CD14-positive monocyte (primary cell): ENCODE measurements at regions not wholly inside any gene's neighbourhood (a gene's known extent, or its start where the extent isn't known, plus 50 kb on each side); places are given as distances from the start of the nearest gene placed in this dataset.
"Not testable (repeated sequence)": the region's sequence is repeated elsewhere in the genome, so short reads cannot be mapped to it uniquely, and the experiment has no call there.

Experiments used
- DNase-seq, 3 donors: peaks; one replicate each; pipeline ENCODE4 v3.0.0-alpha.2; 2011 to 2022
- H2AFZ ChIP-seq: 2 replicates; pipeline ENCODE4 v1.6.0; 2012; ENCODE audit warnings: mild to moderate bottlenecking, low read depth, low read length, inconsistent platforms; ENCODE audit not compliant: insufficient read depth, poor library complexity, severe bottlenecking
- H3K27ac ChIP-seq, 2 donors: 1 replicate in 1 of 2; 2 replicates in 1 of 2; pipeline ENCODE4 v1.5.1; 2012 to 2013; ENCODE audit warnings: low read length in 2 of 2, control low read depth in 1 of 2, inconsistent platforms in 1 of 2, low read depth in 1 of 2, mild to moderate bottlenecking in 1 of 2
- H3K27me3 ChIP-seq, 2 donors: one replicate each; pipeline versions ENCODE4 v1.6.0 to v1.6.1; 2011 to 2013; ENCODE audit warnings: low read length in 2 of 2; ENCODE audit not compliant: control insufficient read depth in 2 of 2, insufficient read depth in 2 of 2
- H3K36me3 ChIP-seq, 2 donors: replicated peaks in 1 of 2; 1 replicate in 1 of 2; 2 replicates in 1 of 2; pipeline versions ENCODE4 v1.5.1 to v1.6.1; 2012 to 2013; ENCODE audit warnings: low read length in 2 of 2, control low read depth in 1 of 2, inconsistent platforms in 1 of 2, mild to moderate bottlenecking in 1 of 2; ENCODE audit not compliant: insufficient read depth in 2 of 2, control insufficient read depth in 1 of 2
- H3K4me1 ChIP-seq, 2 donors: 1 replicate in 1 of 2; 2 replicates in 1 of 2; pipeline versions ENCODE4 v1.5.1 to v1.6.1; 2012 to 2013; ENCODE audit warnings: low read length in 2 of 2, control low read depth in 1 of 2, inconsistent platforms in 1 of 2, mild to moderate bottlenecking in 1 of 2, moderate library complexity in 1 of 2; ENCODE audit not compliant: insufficient read depth in 2 of 2, control insufficient read depth in 1 of 2
- H3K4me2 ChIP-seq: replicated peaks from 2 replicates; pipeline ENCODE3; 2012; ENCODE audit warnings: low read length, moderate library complexity, mild to moderate bottlenecking; ENCODE audit not compliant: poor library complexity, severe bottlenecking; ENCODE audit errors: extremely low read depth
- H3K4me3 ChIP-seq, 3 experiments: fragments of 200-600 bp in 1 of 3; sonication (generic) in 1 of 3; replicated peaks in 1 of 3; 1 replicate in 2 of 3; 2 replicates in 1 of 3; pipeline ENCODE4 v1.5.1; 2011 to 2013; ENCODE audit warnings: low read length in 3 of 3, mild to moderate bottlenecking in 3 of 3, control low read depth in 2 of 3, low read depth in 2 of 3, inconsistent platforms in 1 of 3, moderate library complexity in 1 of 3
- H3K79me2 ChIP-seq: 2 replicates; pipeline ENCODE4 v1.6.0; 2012; ENCODE audit warnings: mild to moderate bottlenecking, control low read depth, inconsistent platforms, low read length, moderate library complexity; ENCODE audit not compliant: insufficient read depth
- H3K9ac ChIP-seq: 2 replicates; pipeline ENCODE4 v1.6.0; 2017; ENCODE audit warnings: low read length, mild to moderate bottlenecking; ENCODE audit not compliant: insufficient read depth, poor library complexity, severe bottlenecking
- H3K9me3 ChIP-seq, 2 donors: replicated peaks in 1 of 2; 1 replicate in 1 of 2; 2 replicates in 1 of 2; pipeline versions ENCODE4 v1.5.1 to v1.6.1; 2012 to 2013; ENCODE audit warnings: low read length in 2 of 2, control low read depth in 1 of 2; ENCODE audit not compliant: control insufficient read depth in 1 of 2, insufficient read depth in 1 of 2
- H4K20me1 ChIP-seq: 2 replicates; pipeline ENCODE4 v1.6.0; 2012; ENCODE audit warnings: mild to moderate bottlenecking, low read length, control low read depth, moderate library complexity; ENCODE audit not compliant: insufficient read depth
- H3K27ac Mint-ChIP-seq, 7 donors: one replicate each; pipeline ENCODE4 v1.8.0; 2020; ENCODE audit warnings: mild to moderate bottlenecking in 7 of 7, mixed read lengths in 7 of 7, moderate library complexity in 6 of 7, inconsistent platforms in 2 of 7
- H3K27me3 Mint-ChIP-seq, 3 donors: one replicate each; pipeline ENCODE4 v1.8.0; 2021 to 2022; ENCODE audit warnings: low read depth in 3 of 3, mild to moderate bottlenecking in 3 of 3, mixed read lengths in 3 of 3, moderate library complexity in 3 of 3, inconsistent platforms in 1 of 3
- H3K36me3 Mint-ChIP-seq, 2 donors: one replicate each; pipeline ENCODE4 v1.8.0; 2020; ENCODE audit warnings: mixed read lengths in 2 of 2, inconsistent platforms in 1 of 2, mild to moderate bottlenecking in 1 of 2
- H3K4me1 Mint-ChIP-seq: one replicate; pipeline ENCODE4 v1.8.0; 2020; ENCODE audit warnings: mild to moderate bottlenecking, mixed read lengths
- H3K4me3 Mint-ChIP-seq, 2 donors: one replicate each; pipeline ENCODE4 v1.8.0; 2020; ENCODE audit warnings: mild to moderate bottlenecking in 2 of 2, mixed read lengths in 2 of 2, moderate library complexity in 1 of 2
- H3K9me3 Mint-ChIP-seq, 7 donors: one replicate each; pipeline ENCODE4 v1.8.0; 2020 to 2022; ENCODE audit warnings: mixed read lengths in 7 of 7, mild to moderate bottlenecking in 6 of 7, moderate library complexity in 6 of 7, inconsistent platforms in 2 of 7
- CTCF ChIP-seq: fragments of 200-600 bp; IDR thresholded peaks from one replicate; pipeline ENCODE4 v1.8.0; 2022; ENCODE audit warnings: antibody characterized with exemption, mild to moderate bottlenecking
- WGBS: methylation state at CpG from one replicate; pipeline ENCODE4 v1.1.5; 2013; ENCODE audit warnings: missing lambda C conversion rate; ENCODE audit not compliant: insufficient coverage; 5-methylcytosine and 5-hydroxymethylcytosine counted together
- intact Hi-C, 2 donors: fragments of 100-400 bp; cut with micrococcal nuclease; formaldehyde crosslinking; loops; one replicate each; pipeline versions ENCODE4 v1.15.0 to v1.15.1; 2023

- Histone ChIP-seq H3K79me2 (no peaks in the 10 kb centered on the region), H4K20me1 (no peaks in the 10 kb centered on the region), H3K4me2 (peak overlapping the region; percentile 75), H3K36me3 (no peaks in the 10 kb centered on the region), H3K9me3 (no peaks in the 10 kb centered on the region), H2AFZ (peak overlapping the region; percentile 88), H3K9ac (peak overlapping the region; percentile 72), H3K27me3 (no peaks in the 10 kb centered on the region), H3K4me3 (peak overlapping the region; percentile 33 to 78 (median 52)), H3K27ac (peak overlapping the region in 1 of 2 donors; percentile 72), H3K4me1 (peaks cover 6 to 13% of the 10 kb centered on the region in 2 donors)
- no peaks in the 10 kb centered on the region for H3K36me3 Mint-ChIP-seq
- H3K27me3 Mint-ChIP-seq = peaks cover 0 to 11% (median 0%) of the 10 kb centered on the region in 3 donors
- peaks cover 0 to 3% (median 0%) of the 10 kb centered on the region in 7 donors for H3K9me3 Mint-ChIP-seq
- peaks cover 13% of the 10 kb centered on the region for H3K4me1 Mint-ChIP-seq
- peak overlapping the region in 6 of 7 donors; percentile 65 to 89 (median 84) for H3K27ac Mint-ChIP-seq
- intact Hi-C loops = no loop called here
- TF ChIP-seq CTCF = no peak
- 1% methylated on average over 29 of the region's 45 CpGs for WGBS
- peak overlapping the region; percentile 91 to 97 for H3K4me3 Mint-ChIP-seq
- peak; percentile 69 to 83 (median 80) for DNase-seq
Measured at GRCh38 chr15:77944002-77944867, 133.3 kb downstream of the TBC1D2B start.

- no peak overlapping the region for H3K4me3 Mint-ChIP-seq
- no peak for TF ChIP-seq CTCF
- Histone ChIP-seq H3K27ac (no peak overlapping the region), H3K9me3 (no peaks in the 10 kb centered on the region), H3K4me2 (no peak overlapping the region), H3K4me1 (peaks cover 6 to 13% of the 10 kb centered on the region in 2 donors), H3K4me3 (no peak overlapping the region), H3K36me3 (no peaks in the 10 kb centered on the region), H2AFZ (no peak overlapping the region), H3K27me3 (no peaks in the 10 kb centered on the region), H4K20me1 (no peaks in the 10 kb centered on the region), H3K9ac (no peak overlapping the region), H3K79me2 (no peaks in the 10 kb centered on the region)
- intact Hi-C loops = no loop called here
- peaks cover 0 to 3% (median 0%) of the 10 kb centered on the region in 7 donors for H3K9me3 Mint-ChIP-seq
- WGBS = 86% methylated on average over 2 of the region's 6 CpGs
- no peaks in the 10 kb centered on the region for H3K36me3 Mint-ChIP-seq
- peaks cover 0 to 11% (median 0%) of the 10 kb centered on the region in 3 donors for H3K27me3 Mint-ChIP-seq
- H3K27ac Mint-ChIP-seq = no peak overlapping the region
- H3K4me1 Mint-ChIP-seq = peaks cover 13% of the 10 kb centered on the region
- DNase-seq = no peak
Measured at GRCh38 chr15:77942611-77943211, 134.8 kb downstream of the TBC1D2B start.

- H3K9me3 ChIP-seq, H3K9ac ChIP-seq, intact Hi-C loops, DNase-seq, H2AFZ ChIP-seq, H3K4me3 Mint-ChIP-seq, H3K36me3 Mint-ChIP-seq, H3K9me3 Mint-ChIP-seq, H3K27me3 ChIP-seq, H3K27ac ChIP-seq, H3K4me3 ChIP-seq, H4K20me1 ChIP-seq, H3K4me2 ChIP-seq, H3K36me3 ChIP-seq, H3K79me2 ChIP-seq: not testable (repeated sequence)
- H3K4me1 ChIP-seq = peaks cover 6 to 13% of the 10 kb centered on the region in 2 donors
- H3K27ac Mint-ChIP-seq = peak overlapping the region in 1 of 7 donors; percentile 55
- peaks cover 0 to 11% (median 0%) of the 10 kb centered on the region in 3 donors for H3K27me3 Mint-ChIP-seq
- peaks cover 13% of the 10 kb centered on the region for H3K4me1 Mint-ChIP-seq
- WGBS = 98% methylated on average over 5 of the region's 25 CpGs
Measured at GRCh38 chr15:77941090-77941827, 136.3 kb downstream of the TBC1D2B start.
